CD4-positive, alpha-beta T cell treated with Interleukin-2 at 100 ng/mL for 4 hours (primary cell): ENCODE measurements at regions not wholly inside any gene's neighbourhood (a gene's known extent, or its start where the extent isn't known, plus 50 kb on each side); places are given as distances from the start of the nearest gene placed in this dataset.
"Not testable (repeated sequence)": the region's sequence is repeated elsewhere in the genome, so short reads cannot be mapped to it uniquely, and the experiment has no call there.

Source experiments
- DNase-seq: peaks from one replicate; pipeline ENCODE4 v3.0.0-alpha.2; 2020; ENCODE audit warnings: low spot score

DNA sequence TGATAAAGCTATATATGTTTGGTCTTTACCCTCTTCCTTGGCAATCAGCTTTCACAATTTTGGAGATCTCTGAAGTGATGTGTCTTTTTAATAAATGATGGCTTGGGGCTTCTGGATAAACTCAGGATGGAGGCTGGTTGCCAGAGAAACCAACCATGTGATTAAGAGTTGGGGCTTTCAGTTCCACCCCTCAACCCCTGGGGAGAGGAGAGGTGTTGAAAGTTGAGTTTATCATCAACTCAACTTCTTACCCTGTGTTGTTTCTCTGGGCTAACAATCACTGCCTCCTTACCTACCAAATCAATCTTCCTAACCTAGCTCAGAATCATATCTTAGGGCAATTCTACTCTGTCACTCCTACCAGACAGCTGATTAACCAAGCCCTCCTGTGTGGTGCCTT, 735.8 kb downstream of the ZPLD1 start:
- no peak for DNase-seq

DNA sequence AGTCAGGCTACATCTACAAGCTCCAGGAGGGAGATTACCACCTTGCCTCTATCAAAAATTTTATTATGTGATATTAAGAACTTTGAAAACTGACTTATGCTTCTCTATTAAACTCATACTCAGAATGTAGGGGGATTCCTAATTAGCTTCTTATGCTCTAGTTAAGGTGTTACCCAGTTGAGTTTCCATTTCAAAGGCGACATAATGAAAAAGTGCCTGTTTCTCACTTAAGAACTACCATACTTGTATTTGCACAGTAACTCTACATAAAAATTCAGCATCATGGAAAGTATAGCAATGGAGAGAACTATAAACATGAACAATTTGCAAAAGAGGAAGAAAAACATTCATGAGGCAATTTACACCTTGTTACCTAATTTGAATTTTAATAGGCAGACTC, 739.1 kb downstream of the ZPLD1 start:
- no peak for DNase-seq

GRCh38 chr3:103181160-103181559, 746.3 kb downstream of the ZPLD1 start:
- no peak for DNase-seq

GRCh38 chr3:103184772-103185171, 750.0 kb downstream of the ZPLD1 start:
- DNase-seq, result no peak

DNA sequence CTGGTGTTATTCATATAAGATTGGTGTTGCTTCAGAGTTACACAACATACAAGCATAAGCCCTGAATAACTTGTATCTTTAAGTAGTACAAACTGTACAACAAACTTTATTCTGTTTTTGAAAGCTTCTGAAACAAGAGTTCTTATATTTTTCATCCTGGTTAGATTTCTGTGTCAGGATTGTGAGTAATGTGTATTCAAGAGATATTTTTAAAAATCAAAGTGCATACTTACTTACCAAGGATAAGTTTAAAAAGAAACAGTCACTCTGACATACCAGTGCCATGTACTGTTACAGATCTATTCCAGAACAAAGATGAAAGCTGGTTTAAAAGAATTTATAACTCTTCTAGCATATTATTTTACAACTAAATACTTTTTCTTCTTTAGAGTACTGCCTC, 755.1 kb downstream of the ZPLD1 start:
- no peak for DNase-seq

DNA sequence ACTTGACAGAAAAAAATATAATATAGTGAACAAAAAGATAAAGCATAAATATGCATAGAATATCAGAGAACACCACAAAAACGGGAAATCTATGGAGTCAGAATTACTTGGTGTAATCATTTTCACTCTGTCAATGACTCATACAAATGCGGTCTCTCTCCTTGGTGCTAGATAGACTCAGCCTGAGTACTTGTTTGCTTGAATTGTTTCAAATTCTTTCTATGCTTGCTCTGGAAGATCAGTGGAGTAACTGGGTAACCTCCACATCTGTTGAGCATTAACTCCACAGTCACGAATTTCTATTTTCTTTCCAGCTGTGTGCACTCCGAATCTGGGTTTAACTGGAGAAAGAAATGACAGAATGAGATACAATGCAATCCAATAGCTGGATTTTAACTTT, 760.4 kb downstream of the ZPLD1 start:
- DNase-seq, result no peak

- DNase-seq, result no peak
Observed at GRCh38 chr3:103203441-103203840, 768.6 kb downstream of the ZPLD1 start.

DNA sequence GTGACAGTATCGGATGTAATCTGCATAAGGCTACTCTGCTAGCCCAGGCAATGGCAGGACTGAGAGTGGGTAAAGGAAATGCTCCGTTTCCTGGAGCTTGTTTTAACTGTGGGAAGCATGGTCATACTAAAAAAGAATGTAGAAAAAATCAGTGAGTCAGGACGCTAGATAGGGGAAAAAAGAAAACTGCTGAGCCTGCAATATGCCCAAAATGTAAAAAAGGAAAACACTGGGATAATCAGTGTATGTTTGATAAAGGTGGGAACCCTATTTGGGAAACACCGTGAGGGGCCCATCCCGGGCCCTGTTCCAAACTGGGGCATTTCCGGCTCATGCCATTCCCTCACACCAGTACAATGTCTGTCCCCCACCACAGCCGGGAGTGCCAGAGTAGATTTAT, 775.8 kb downstream of the ZPLD1 start:
- no peak for DNase-seq

- no peak for DNase-seq
Observed at GRCh38 chr3:103218146-103218545, 783.3 kb downstream of the ZPLD1 start.

GRCh38 chr3:103218793-103219192, 784.0 kb downstream of the ZPLD1 start:
- no peak for DNase-seq

GRCh38 chr3:103227651-103228050, 792.8 kb downstream of the ZPLD1 start:
- no peak for DNase-seq

- no peak for DNase-seq
Observed at GRCh38 chr3:103247459-103247858, 812.6 kb downstream of the ZPLD1 start.

DNA sequence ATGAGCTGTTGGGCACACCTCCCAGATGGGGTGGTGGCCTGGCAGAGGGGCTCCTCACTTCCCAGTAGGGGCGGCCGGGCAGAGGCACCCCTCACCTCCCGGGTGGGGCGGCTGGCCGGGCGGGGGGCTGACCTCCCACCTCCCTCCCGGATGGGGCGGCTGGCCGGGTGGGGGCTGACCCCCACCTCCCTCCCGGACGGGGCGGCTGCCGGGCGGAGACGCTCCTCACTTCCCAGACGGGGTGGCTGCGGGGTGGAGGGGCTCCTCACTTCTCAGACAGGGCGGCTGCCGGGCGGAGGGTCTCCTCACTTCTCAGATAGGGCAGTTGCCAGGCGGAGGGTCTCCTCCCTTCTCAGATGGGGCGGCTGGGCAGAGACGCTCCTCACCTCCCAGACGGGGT, 820.0 kb downstream of the ZPLD1 start:
- not testable (repeated sequence) for DNase-seq

- DNase-seq, result no peak
Observed at GRCh38 chr3:103269287-103269686, 834.5 kb downstream of the ZPLD1 start.

DNA sequence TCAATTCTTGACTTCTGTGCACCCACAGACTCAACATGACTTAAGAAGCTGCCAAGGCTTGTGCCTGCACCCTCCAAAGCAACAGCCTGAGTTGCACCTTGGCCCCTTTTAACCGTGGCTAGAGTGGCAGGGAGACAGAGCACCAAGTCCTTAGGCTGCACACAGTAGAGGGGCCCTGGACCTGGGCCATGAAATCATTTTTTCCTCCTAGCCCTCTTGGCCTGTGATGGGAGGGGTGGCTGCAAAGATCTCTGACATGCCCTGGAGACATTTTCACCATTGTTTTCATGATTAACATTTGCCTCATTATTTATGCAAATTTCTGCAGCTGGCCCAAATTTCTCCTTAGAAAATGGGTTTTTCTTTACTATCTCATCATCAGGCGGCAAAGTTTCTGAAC, 836.8 kb downstream of the ZPLD1 start:
- no peak for DNase-seq

GRCh38 chr3:103295974-103296570, 861.3 kb downstream of the ZPLD1 start:
- DNase-seq, result no peak

DNA sequence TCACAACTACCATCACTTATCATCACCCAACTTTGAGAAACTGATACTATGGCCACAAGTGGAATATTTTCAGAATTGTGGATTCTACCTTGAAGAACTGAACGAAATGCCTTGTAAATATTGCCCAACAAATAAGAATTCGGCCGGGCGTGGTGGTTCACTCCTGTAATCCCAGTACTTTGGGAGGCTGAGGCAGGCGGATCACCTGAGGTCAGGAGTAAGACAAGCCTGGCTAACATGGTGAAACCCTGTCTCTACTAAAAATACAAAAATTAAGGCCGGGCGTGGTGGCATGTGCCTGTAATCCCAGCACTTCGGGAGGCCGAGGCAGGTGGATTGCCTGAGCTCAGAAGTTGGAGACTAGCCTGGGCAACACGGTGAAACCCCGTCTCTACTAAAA, 862.7 kb downstream of the ZPLD1 start:
- DNase-seq, result not testable (repeated sequence)

- no peak for DNase-seq
Observed at GRCh38 chr3:103306104-103306503, 871.3 kb downstream of the ZPLD1 start.

DNA sequence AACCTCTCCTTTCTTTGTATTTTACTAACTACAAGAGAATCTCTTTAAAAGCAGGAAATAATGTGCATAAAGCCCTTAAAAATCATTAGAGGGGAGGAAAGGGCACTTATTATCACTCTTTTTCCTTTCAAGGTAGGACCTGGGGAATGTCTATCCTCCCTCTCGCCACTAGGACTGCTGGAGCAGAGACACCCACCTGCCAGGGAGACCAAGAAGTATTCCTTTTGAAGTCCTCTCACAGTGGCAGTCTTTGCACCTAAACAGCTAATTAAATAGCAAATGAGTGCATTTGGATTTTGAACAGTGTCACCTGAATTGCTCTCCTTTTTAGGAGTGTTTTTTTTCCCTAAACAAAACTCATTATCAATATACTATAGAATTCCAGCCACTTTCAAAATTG, 874.1 kb downstream of the ZPLD1 start:
- DNase-seq, result no peak

- no peak for DNase-seq
Observed at GRCh38 chr3:103319912-103320311, 885.1 kb downstream of the ZPLD1 start.

GRCh38 chr3:103337179-103337845, 902.5 kb downstream of the ZPLD1 start:
- DNase-seq, result no peak

GRCh38 chr3:103341078-103341606, 906.3 kb downstream of the ZPLD1 start:
- DNase-seq, result no peak

GRCh38 chr3:103342205-103342731, 907.5 kb downstream of the ZPLD1 start:
- no peak for DNase-seq

- DNase-seq, result no peak
Observed at GRCh38 chr3:103349760-103350159, 914.9 kb downstream of the ZPLD1 start.
